Neural cell (in vitro differentiated cells): ENCODE measurements at regions not wholly inside any gene's neighbourhood (a gene's known extent, or its start where the extent isn't known, plus 50 kb on each side); places are given as distances from the start of the nearest gene placed in this dataset.

Experiments
- H2AFZ ChIP-seq: fragments of 200-600, 300-800 bp; sonication (generic), shearing (Covaris generic); 2 replicates; pipeline ENCODE4 v1.6.0; 2014; ENCODE audit warnings: low read depth, mild to moderate bottlenecking, antibody characterized with exemption, low read length, moderate library complexity
- H3F3A ChIP-seq: fragments of 200-600 bp; shearing (Covaris generic); 2 replicates; pipeline ENCODE4 v1.6.1; 2016; ENCODE audit warnings: mild to moderate bottlenecking, moderate library complexity, mixed read lengths, antibody characterized with exemption, low read length; ENCODE audit not compliant: insufficient read depth, poor library complexity, severe bottlenecking
- H3K27ac ChIP-seq: fragments of 200-600, 300-800 bp; sonication (generic), shearing (Covaris generic); 2 replicates; pipeline ENCODE4 v1.5.1; 2014; ENCODE audit warnings: mild to moderate bottlenecking, low read length, moderate library complexity
- H3K27me3 ChIP-seq: fragments of 300-800, 200-600 bp; sonication (generic), shearing (Covaris generic); 2 replicates; pipeline ENCODE4 v1.6.0; 2014; ENCODE audit warnings: mild to moderate bottlenecking, low read depth, low read length, moderate library complexity; ENCODE audit not compliant: insufficient read depth
- H3K36me3 ChIP-seq: fragments of 300-800, 200-600 bp; sonication (generic), shearing (Covaris generic); 2 replicates; pipeline ENCODE4 v1.5.1; 2014; ENCODE audit warnings: mild to moderate bottlenecking, antibody characterized with exemption, low read length, moderate library complexity; ENCODE audit not compliant: insufficient read depth
- H3K4me2 ChIP-seq: fragments of 300-800, 200-600 bp; sonication (generic), shearing (Covaris generic); 2 replicates; pipeline ENCODE4 v1.6.0; 2014; ENCODE audit warnings: mild to moderate bottlenecking, low read length
- H3K4me3 ChIP-seq: fragments of 300-800, 200-600 bp; sonication (generic), shearing (Covaris generic); 2 replicates; pipeline ENCODE4 v1.5.1; 2014; ENCODE audit warnings: mild to moderate bottlenecking, low read length, moderate library complexity
- H3K79me2 ChIP-seq: fragments of 200-600 bp; shearing (Covaris generic); replicated peaks from 2 replicates; pipeline ENCODE4 v1.6.0; 2014; ENCODE audit warnings: mild to moderate bottlenecking, low read length, moderate library complexity; ENCODE audit not compliant: insufficient read depth
- H3K9ac ChIP-seq: fragments of 300-800, 200-600 bp; sonication (generic), shearing (Covaris generic); 2 replicates; pipeline ENCODE4 v1.6.1; 2016; ENCODE audit warnings: mild to moderate bottlenecking, low read length, mixed read lengths
- H3K9me2 ChIP-seq: fragments of 200-600 bp; shearing (Covaris generic); 2 replicates; pipeline ENCODE4 v1.6.1; 2016; ENCODE audit warnings: mild to moderate bottlenecking, low read length, mixed read lengths; ENCODE audit not compliant: insufficient read depth
- H3K9me3 ChIP-seq: fragments of 200-600, 300-800 bp; sonication (generic), shearing (Covaris generic); 2 replicates; pipeline ENCODE4 v1.6.1; 2016; ENCODE audit warnings: mild to moderate bottlenecking, mixed run types, low read length, moderate library complexity, mixed read lengths
- H4K20me1 ChIP-seq: fragments of 200-600 bp; shearing (Covaris generic); 2 replicates; pipeline ENCODE4 v1.6.1; 2016; ENCODE audit warnings: mild to moderate bottlenecking, mixed run types; ENCODE audit not compliant: insufficient read depth
- EP300 ChIP-seq: fragments of 450-650 bp; conservative IDR thresholded peaks from 2 replicates; pipeline ENCODE4 v1.6.1; 2014; ENCODE audit warnings: antibody characterized with exemption, mild to moderate bottlenecking, moderate library complexity; ENCODE audit not compliant: poor library complexity, severe bottlenecking
- EZH2 ChIP-seq: fragments of 200-600, 300-800 bp; shearing (Covaris generic), sonication (generic); IDR thresholded peaks from 2 replicates; pipeline ENCODE4 v1.6.1; 2014; ENCODE audit warnings: antibody characterized with exemption, low read length, borderline replicate concordance, mild to moderate bottlenecking; ENCODE audit not compliant: insufficient read depth, poor library complexity, severe bottlenecking
- MXI1 ChIP-seq: fragments of 450-650 bp; conservative IDR thresholded peaks from 2 replicates; pipeline ENCODE4 v1.6.1; 2014; ENCODE audit warnings: antibody characterized with exemption, mild to moderate bottlenecking; ENCODE audit not compliant: poor library complexity, severe bottlenecking
- POLR2AphosphoS5 ChIP-seq: IDR thresholded peaks from 2 replicates; pipeline ENCODE4 v1.6.1; 2012
- RAD21 ChIP-seq: fragments of 450-650 bp; conservative IDR thresholded peaks from 2 replicates; pipeline ENCODE4 v1.6.1; 2014; ENCODE audit warnings: antibody characterized with exemption, mild to moderate bottlenecking, moderate library complexity
- SMC3 ChIP-seq: fragments of 450-650 bp; conservative IDR thresholded peaks from 2 replicates; pipeline ENCODE4 v1.6.1; 2014; ENCODE audit warnings: antibody characterized with exemption, mild to moderate bottlenecking, moderate library complexity; ENCODE audit not compliant: poor library complexity
- TAF1 ChIP-seq: IDR thresholded peaks from 2 replicates; pipeline ENCODE4 v1.6.1; 2012; ENCODE audit warnings: low read depth
- TF ChIP-seq, protein P1 (sequence below): fragments of 450-650 bp; IDR thresholded peaks from 2 replicates; pipeline ENCODE4 v1.5.1; 2014; ENCODE audit warnings: antibody characterized with exemption, mild to moderate bottlenecking, moderate library complexity; ENCODE audit not compliant: poor library complexity, severe bottlenecking
- TF ChIP-seq, protein P2 (sequence below): IDR thresholded peaks from 2 replicates; pipeline ENCODE4 v1.6.1; 2012; ENCODE audit warnings: borderline replicate concordance

GRCh38 chr3:118110211-118110610 is 924.4 kb downstream of the IGSF11 start:
- H2AFZ ChIP-seq, result no peak overlapping the region
- TF ChIP-seq, protein P1, sequence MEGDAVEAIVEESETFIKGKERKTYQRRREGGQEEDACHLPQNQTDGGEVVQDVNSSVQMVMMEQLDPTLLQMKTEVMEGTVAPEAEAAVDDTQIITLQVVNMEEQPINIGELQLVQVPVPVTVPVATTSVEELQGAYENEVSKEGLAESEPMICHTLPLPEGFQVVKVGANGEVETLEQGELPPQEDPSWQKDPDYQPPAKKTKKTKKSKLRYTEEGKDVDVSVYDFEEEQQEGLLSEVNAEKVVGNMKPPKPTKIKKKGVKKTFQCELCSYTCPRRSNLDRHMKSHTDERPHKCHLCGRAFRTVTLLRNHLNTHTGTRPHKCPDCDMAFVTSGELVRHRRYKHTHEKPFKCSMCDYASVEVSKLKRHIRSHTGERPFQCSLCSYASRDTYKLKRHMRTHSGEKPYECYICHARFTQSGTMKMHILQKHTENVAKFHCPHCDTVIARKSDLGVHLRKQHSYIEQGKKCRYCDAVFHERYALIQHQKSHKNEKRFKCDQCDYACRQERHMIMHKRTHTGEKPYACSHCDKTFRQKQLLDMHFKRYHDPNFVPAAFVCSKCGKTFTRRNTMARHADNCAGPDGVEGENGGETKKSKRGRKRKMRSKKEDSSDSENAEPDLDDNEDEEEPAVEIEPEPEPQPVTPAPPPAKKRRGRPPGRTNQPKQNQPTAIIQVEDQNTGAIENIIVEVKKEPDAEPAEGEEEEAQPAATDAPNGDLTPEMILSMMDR, result no peak
- TF ChIP-seq SMC3 (no peak), TAF1 (no peak), POLR2AphosphoS5 (no peak), EZH2 (no peak), RAD21 (no peak), EP300 (no peak), MXI1 (no peak)
- TF ChIP-seq, protein P2, sequence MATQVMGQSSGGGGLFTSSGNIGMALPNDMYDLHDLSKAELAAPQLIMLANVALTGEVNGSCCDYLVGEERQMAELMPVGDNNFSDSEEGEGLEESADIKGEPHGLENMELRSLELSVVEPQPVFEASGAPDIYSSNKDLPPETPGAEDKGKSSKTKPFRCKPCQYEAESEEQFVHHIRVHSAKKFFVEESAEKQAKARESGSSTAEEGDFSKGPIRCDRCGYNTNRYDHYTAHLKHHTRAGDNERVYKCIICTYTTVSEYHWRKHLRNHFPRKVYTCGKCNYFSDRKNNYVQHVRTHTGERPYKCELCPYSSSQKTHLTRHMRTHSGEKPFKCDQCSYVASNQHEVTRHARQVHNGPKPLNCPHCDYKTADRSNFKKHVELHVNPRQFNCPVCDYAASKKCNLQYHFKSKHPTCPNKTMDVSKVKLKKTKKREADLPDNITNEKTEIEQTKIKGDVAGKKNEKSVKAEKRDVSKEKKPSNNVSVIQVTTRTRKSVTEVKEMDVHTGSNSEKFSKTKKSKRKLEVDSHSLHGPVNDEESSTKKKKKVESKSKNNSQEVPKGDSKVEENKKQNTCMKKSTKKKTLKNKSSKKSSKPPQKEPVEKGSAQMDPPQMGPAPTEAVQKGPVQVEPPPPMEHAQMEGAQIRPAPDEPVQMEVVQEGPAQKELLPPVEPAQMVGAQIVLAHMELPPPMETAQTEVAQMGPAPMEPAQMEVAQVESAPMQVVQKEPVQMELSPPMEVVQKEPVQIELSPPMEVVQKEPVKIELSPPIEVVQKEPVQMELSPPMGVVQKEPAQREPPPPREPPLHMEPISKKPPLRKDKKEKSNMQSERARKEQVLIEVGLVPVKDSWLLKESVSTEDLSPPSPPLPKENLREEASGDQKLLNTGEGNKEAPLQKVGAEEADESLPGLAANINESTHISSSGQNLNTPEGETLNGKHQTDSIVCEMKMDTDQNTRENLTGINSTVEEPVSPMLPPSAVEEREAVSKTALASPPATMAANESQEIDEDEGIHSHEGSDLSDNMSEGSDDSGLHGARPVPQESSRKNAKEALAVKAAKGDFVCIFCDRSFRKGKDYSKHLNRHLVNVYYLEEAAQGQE, result no peak
- no peaks in the 10 kb centered on the region for H3K9me2 ChIP-seq
- no peak overlapping the region for H3K27ac ChIP-seq
- no peaks in the 10 kb centered on the region for H3K79me2 ChIP-seq
- no peak overlapping the region for H3K4me2 ChIP-seq
- H3K27me3 ChIP-seq, result no peaks in the 10 kb centered on the region
- no peaks in the 10 kb centered on the region for H4K20me1 ChIP-seq
- no peaks in the 10 kb centered on the region for H3K36me3 ChIP-seq
- H3K9me3 ChIP-seq, result no peaks in the 10 kb centered on the region
- no peak overlapping the region for H3K4me3 ChIP-seq
- no peaks in the 10 kb centered on the region for H3F3A ChIP-seq
- no peak overlapping the region for H3K9ac ChIP-seq

- TF ChIP-seq MXI1 (no peak), TAF1 (no peak), RAD21 (no peak), SMC3 (no peak), EZH2 (no peak), POLR2AphosphoS5 (no peak), EP300 (no peak)
- TF ChIP-seq, protein P1, result no peak
- TF ChIP-seq, protein P2, result no peak
- H3K9me3 ChIP-seq, result no peaks in the 10 kb centered on the region
- no peaks in the 10 kb centered on the region for H3K27me3 ChIP-seq
- H3K9ac ChIP-seq, result no peak overlapping the region
- H3K4me2 ChIP-seq, result no peak overlapping the region
- H3K27ac ChIP-seq, result peak overlapping the region; percentile 11
- no peaks in the 10 kb centered on the region for H3K9me2 ChIP-seq
- H4K20me1 ChIP-seq, result no peaks in the 10 kb centered on the region
- H3K36me3 ChIP-seq, result no peaks in the 10 kb centered on the region
- no peak overlapping the region for H2AFZ ChIP-seq
- H3K4me3 ChIP-seq, result no peak overlapping the region
- H3F3A ChIP-seq, result no peaks in the 10 kb centered on the region
- H3K79me2 ChIP-seq, result no peaks in the 10 kb centered on the region
Measured at GRCh38 chr3:118116991-118117390, 917.7 kb downstream of the IGSF11 start.
